WTC11 (cell line): ENCODE measurements at regions not wholly inside any gene's neighbourhood (a gene's known extent, or its start where the extent isn't known, plus 50 kb on each side); places are given as distances from the start of the nearest gene placed in this dataset.

Experiments
- EMX1 ChIP-seq: fragments of 250-450 bp; sonication (Bioruptor Pico); IDR thresholded peaks from 2 replicates; pipeline ENCODE4 v1.8.0; 2021; ENCODE audit warnings: mild to moderate bottlenecking
- GABPB1 ChIP-seq: sonication (generic); formaldehyde crosslinking; IDR thresholded peaks from 2 replicates; pipeline ENCODE4 v1.8.1; 2023; ENCODE audit warnings: mild to moderate bottlenecking, missing genetic modification reagents
- NFYB ChIP-seq: sonication (generic); formaldehyde crosslinking; conservative IDR thresholded peaks from 2 replicates; pipeline ENCODE4 v1.8.0; 2022; ENCODE audit warnings: low read depth, missing genetic modification reagents
- NR2C2 ChIP-seq: sonication (generic); formaldehyde crosslinking; IDR thresholded peaks from 2 replicates; pipeline ENCODE4 v1.8.0; 2022; ENCODE audit warnings: mild to moderate bottlenecking, missing genetic modification reagents
- SP1 ChIP-seq: sonication (generic); formaldehyde crosslinking; conservative IDR thresholded peaks from 2 replicates; pipeline ENCODE4 v1.8.1; 2022; ENCODE audit warnings: missing genetic modification reagents
- ZNF263 ChIP-seq: sonication (generic); formaldehyde crosslinking; IDR thresholded peaks from 2 replicates; pipeline ENCODE4 v1.8.1; 2022; ENCODE audit warnings: low read depth, mild to moderate bottlenecking, moderate library complexity, missing genetic modification reagents
- TF ChIP-seq, protein P1 (sequence below): fragments of 200-600 bp; IDR thresholded peaks from 2 replicates; pipeline ENCODE4 v1.8.0; 2022; ENCODE audit warnings: antibody characterized with exemption
- TF ChIP-seq, protein P2 (sequence below): sonication (generic); formaldehyde crosslinking; IDR thresholded peaks from 2 replicates; pipeline ENCODE4 v1.8.1; 2023; ENCODE audit warnings: mild to moderate bottlenecking, missing genetic modification reagents, moderate library complexity
- TF ChIP-seq, protein P3 (sequence below): sonication (generic); formaldehyde crosslinking; IDR thresholded peaks from 2 replicates; pipeline ENCODE4 v1.8.1; 2023; ENCODE audit warnings: mild to moderate bottlenecking, missing genetic modification reagents
- TF ChIP-seq, protein P4 (sequence below): sonication (generic); formaldehyde crosslinking; IDR thresholded peaks from 2 replicates; pipeline ENCODE4 v1.8.1; 2022; ENCODE audit warnings: missing genetic modification reagents, borderline replicate concordance
- TF ChIP-seq, protein P5 (sequence below): sonication (generic); formaldehyde crosslinking; IDR thresholded peaks from 2 replicates; pipeline ENCODE4 v1.8.1; 2022; ENCODE audit warnings: mild to moderate bottlenecking, missing genetic modification reagents, moderate library complexity, borderline replicate concordance
- TF ChIP-seq, protein P6 (sequence below): sonication (generic); formaldehyde crosslinking; IDR thresholded peaks from 2 replicates; pipeline ENCODE4 v1.8.1; 2022; ENCODE audit warnings: low read depth, missing genetic modification reagents, borderline replicate concordance

DNA sequence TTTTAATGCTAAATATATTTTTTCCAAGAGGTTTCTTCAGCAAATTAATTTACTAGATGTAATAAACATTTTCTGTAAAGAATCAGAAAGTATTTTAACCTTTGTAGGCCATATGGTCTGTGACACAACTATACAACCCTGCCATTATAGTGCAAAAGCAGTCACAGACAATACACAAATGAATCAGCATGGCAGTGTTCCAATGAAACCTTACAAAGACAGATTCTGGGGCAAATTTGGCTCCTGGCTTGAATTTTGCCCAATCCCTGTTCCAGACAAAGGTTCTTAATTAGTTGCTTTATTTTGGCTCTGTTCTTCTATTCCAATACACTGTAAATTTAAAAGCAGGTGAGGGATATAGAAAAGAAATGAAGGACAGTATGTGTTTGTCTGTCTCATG is 352.5 kb downstream of the C12orf50 start:
- TF ChIP-seq ZNF263 = no peak
- TF ChIP-seq, protein P1, sequence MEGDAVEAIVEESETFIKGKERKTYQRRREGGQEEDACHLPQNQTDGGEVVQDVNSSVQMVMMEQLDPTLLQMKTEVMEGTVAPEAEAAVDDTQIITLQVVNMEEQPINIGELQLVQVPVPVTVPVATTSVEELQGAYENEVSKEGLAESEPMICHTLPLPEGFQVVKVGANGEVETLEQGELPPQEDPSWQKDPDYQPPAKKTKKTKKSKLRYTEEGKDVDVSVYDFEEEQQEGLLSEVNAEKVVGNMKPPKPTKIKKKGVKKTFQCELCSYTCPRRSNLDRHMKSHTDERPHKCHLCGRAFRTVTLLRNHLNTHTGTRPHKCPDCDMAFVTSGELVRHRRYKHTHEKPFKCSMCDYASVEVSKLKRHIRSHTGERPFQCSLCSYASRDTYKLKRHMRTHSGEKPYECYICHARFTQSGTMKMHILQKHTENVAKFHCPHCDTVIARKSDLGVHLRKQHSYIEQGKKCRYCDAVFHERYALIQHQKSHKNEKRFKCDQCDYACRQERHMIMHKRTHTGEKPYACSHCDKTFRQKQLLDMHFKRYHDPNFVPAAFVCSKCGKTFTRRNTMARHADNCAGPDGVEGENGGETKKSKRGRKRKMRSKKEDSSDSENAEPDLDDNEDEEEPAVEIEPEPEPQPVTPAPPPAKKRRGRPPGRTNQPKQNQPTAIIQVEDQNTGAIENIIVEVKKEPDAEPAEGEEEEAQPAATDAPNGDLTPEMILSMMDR = no peak
- no peak for TF ChIP-seq NR2C2 (CRISPR knock-in tag)
- TF ChIP-seq, protein P2, sequence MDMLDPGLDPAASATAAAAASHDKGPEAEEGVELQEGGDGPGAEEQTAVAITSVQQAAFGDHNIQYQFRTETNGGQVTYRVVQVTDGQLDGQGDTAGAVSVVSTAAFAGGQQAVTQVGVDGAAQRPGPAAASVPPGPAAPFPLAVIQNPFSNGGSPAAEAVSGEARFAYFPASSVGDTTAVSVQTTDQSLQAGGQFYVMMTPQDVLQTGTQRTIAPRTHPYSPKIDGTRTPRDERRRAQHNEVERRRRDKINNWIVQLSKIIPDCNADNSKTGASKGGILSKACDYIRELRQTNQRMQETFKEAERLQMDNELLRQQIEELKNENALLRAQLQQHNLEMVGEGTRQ (CRISPR knock-in tag) = no peak
- TF ChIP-seq, protein P3, sequence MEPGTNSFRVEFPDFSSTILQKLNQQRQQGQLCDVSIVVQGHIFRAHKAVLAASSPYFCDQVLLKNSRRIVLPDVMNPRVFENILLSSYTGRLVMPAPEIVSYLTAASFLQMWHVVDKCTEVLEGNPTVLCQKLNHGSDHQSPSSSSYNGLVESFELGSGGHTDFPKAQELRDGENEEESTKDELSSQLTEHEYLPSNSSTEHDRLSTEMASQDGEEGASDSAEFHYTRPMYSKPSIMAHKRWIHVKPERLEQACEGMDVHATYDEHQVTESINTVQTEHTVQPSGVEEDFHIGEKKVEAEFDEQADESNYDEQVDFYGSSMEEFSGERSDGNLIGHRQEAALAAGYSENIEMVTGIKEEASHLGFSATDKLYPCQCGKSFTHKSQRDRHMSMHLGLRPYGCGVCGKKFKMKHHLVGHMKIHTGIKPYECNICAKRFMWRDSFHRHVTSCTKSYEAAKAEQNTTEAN (CRISPR knock-in tag) = no peak
- TF ChIP-seq EMX1 = no peak
- TF ChIP-seq NFYB (CRISPR knock-in tag) = no peak
- TF ChIP-seq, protein P4, sequence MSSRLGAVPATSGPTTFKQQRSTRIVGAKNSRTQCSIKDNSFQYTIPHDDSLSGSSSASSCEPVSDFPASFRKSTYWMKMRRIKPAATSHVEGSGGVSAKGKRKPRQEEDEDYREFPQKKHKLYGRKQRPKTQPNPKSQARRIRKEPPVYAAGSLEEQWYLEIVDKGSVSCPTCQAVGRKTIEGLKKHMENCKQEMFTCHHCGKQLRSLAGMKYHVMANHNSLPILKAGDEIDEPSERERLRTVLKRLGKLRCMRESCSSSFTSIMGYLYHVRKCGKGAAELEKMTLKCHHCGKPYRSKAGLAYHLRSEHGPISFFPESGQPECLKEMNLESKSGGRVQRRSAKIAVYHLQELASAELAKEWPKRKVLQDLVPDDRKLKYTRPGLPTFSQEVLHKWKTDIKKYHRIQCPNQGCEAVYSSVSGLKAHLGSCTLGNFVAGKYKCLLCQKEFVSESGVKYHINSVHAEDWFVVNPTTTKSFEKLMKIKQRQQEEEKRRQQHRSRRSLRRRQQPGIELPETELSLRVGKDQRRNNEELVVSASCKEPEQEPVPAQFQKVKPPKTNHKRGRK = no peak
- no peak for TF ChIP-seq SP1 (CRISPR knock-in tag)
- no peak for TF ChIP-seq GABPB1 (CRISPR knock-in tag)
- TF ChIP-seq, protein P5, sequence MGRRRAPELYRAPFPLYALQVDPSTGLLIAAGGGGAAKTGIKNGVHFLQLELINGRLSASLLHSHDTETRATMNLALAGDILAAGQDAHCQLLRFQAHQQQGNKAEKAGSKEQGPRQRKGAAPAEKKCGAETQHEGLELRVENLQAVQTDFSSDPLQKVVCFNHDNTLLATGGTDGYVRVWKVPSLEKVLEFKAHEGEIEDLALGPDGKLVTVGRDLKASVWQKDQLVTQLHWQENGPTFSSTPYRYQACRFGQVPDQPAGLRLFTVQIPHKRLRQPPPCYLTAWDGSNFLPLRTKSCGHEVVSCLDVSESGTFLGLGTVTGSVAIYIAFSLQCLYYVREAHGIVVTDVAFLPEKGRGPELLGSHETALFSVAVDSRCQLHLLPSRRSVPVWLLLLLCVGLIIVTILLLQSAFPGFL = no peak
- TF ChIP-seq, protein P6, sequence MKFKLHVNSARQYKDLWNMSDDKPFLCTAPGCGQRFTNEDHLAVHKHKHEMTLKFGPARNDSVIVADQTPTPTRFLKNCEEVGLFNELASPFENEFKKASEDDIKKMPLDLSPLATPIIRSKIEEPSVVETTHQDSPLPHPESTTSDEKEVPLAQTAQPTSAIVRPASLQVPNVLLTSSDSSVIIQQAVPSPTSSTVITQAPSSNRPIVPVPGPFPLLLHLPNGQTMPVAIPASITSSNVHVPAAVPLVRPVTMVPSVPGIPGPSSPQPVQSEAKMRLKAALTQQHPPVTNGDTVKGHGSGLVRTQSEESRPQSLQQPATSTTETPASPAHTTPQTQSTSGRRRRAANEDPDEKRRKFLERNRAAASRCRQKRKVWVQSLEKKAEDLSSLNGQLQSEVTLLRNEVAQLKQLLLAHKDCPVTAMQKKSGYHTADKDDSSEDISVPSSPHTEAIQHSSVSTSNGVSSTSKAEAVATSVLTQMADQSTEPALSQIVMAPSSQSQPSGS = no peak
